CD14-positive monocyte (primary cell): ENCODE measurements at regions not wholly inside any gene's neighbourhood (a gene's known extent, or its start where the extent isn't known, plus 50 kb on each side); places are given as distances from the start of the nearest gene placed in this dataset.

Experiments used
- DNase-seq, 3 donors: peaks; one replicate each; pipeline ENCODE4 v3.0.0-alpha.2; 2011 to 2022
- H2AFZ ChIP-seq: 2 replicates; pipeline ENCODE4 v1.6.0; 2012; ENCODE audit warnings: mild to moderate bottlenecking, low read depth, low read length, inconsistent platforms; ENCODE audit not compliant: insufficient read depth, poor library complexity, severe bottlenecking
- H3K27ac ChIP-seq, 2 donors: 1 replicate in 1 of 2; 2 replicates in 1 of 2; pipeline ENCODE4 v1.5.1; 2012 to 2013; ENCODE audit warnings: low read length in 2 of 2, control low read depth in 1 of 2, inconsistent platforms in 1 of 2, low read depth in 1 of 2, mild to moderate bottlenecking in 1 of 2
- H3K27me3 ChIP-seq, 2 donors: one replicate each; pipeline versions ENCODE4 v1.6.0 to v1.6.1; 2011 to 2013; ENCODE audit warnings: low read length in 2 of 2; ENCODE audit not compliant: control insufficient read depth in 2 of 2, insufficient read depth in 2 of 2
- H3K36me3 ChIP-seq, 2 donors: replicated peaks in 1 of 2; 1 replicate in 1 of 2; 2 replicates in 1 of 2; pipeline versions ENCODE4 v1.5.1 to v1.6.1; 2012 to 2013; ENCODE audit warnings: low read length in 2 of 2, control low read depth in 1 of 2, inconsistent platforms in 1 of 2, mild to moderate bottlenecking in 1 of 2; ENCODE audit not compliant: insufficient read depth in 2 of 2, control insufficient read depth in 1 of 2
- H3K4me1 ChIP-seq, 2 donors: 1 replicate in 1 of 2; 2 replicates in 1 of 2; pipeline versions ENCODE4 v1.5.1 to v1.6.1; 2012 to 2013; ENCODE audit warnings: low read length in 2 of 2, control low read depth in 1 of 2, inconsistent platforms in 1 of 2, mild to moderate bottlenecking in 1 of 2, moderate library complexity in 1 of 2; ENCODE audit not compliant: insufficient read depth in 2 of 2, control insufficient read depth in 1 of 2
- H3K4me2 ChIP-seq: replicated peaks from 2 replicates; pipeline ENCODE3; 2012; ENCODE audit warnings: low read length, moderate library complexity, mild to moderate bottlenecking; ENCODE audit not compliant: poor library complexity, severe bottlenecking; ENCODE audit errors: extremely low read depth
- H3K4me3 ChIP-seq, 3 experiments: fragments of 200-600 bp in 1 of 3; sonication (generic) in 1 of 3; replicated peaks in 1 of 3; 1 replicate in 2 of 3; 2 replicates in 1 of 3; pipeline ENCODE4 v1.5.1; 2011 to 2013; ENCODE audit warnings: low read length in 3 of 3, mild to moderate bottlenecking in 3 of 3, control low read depth in 2 of 3, low read depth in 2 of 3, inconsistent platforms in 1 of 3, moderate library complexity in 1 of 3
- H3K79me2 ChIP-seq: 2 replicates; pipeline ENCODE4 v1.6.0; 2012; ENCODE audit warnings: mild to moderate bottlenecking, control low read depth, inconsistent platforms, low read length, moderate library complexity; ENCODE audit not compliant: insufficient read depth
- H3K9ac ChIP-seq: 2 replicates; pipeline ENCODE4 v1.6.0; 2017; ENCODE audit warnings: low read length, mild to moderate bottlenecking; ENCODE audit not compliant: insufficient read depth, poor library complexity, severe bottlenecking
- H3K9me3 ChIP-seq, 2 donors: replicated peaks in 1 of 2; 1 replicate in 1 of 2; 2 replicates in 1 of 2; pipeline versions ENCODE4 v1.5.1 to v1.6.1; 2012 to 2013; ENCODE audit warnings: low read length in 2 of 2, control low read depth in 1 of 2; ENCODE audit not compliant: control insufficient read depth in 1 of 2, insufficient read depth in 1 of 2
- H4K20me1 ChIP-seq: 2 replicates; pipeline ENCODE4 v1.6.0; 2012; ENCODE audit warnings: mild to moderate bottlenecking, low read length, control low read depth, moderate library complexity; ENCODE audit not compliant: insufficient read depth
- H3K27ac Mint-ChIP-seq, 7 donors: one replicate each; pipeline ENCODE4 v1.8.0; 2020; ENCODE audit warnings: mild to moderate bottlenecking in 7 of 7, mixed read lengths in 7 of 7, moderate library complexity in 6 of 7, inconsistent platforms in 2 of 7
- H3K27me3 Mint-ChIP-seq, 3 donors: one replicate each; pipeline ENCODE4 v1.8.0; 2021 to 2022; ENCODE audit warnings: low read depth in 3 of 3, mild to moderate bottlenecking in 3 of 3, mixed read lengths in 3 of 3, moderate library complexity in 3 of 3, inconsistent platforms in 1 of 3
- H3K36me3 Mint-ChIP-seq, 2 donors: one replicate each; pipeline ENCODE4 v1.8.0; 2020; ENCODE audit warnings: mixed read lengths in 2 of 2, inconsistent platforms in 1 of 2, mild to moderate bottlenecking in 1 of 2
- H3K4me1 Mint-ChIP-seq: one replicate; pipeline ENCODE4 v1.8.0; 2020; ENCODE audit warnings: mild to moderate bottlenecking, mixed read lengths
- H3K4me3 Mint-ChIP-seq, 2 donors: one replicate each; pipeline ENCODE4 v1.8.0; 2020; ENCODE audit warnings: mild to moderate bottlenecking in 2 of 2, mixed read lengths in 2 of 2, moderate library complexity in 1 of 2
- H3K9me3 Mint-ChIP-seq, 7 donors: one replicate each; pipeline ENCODE4 v1.8.0; 2020 to 2022; ENCODE audit warnings: mixed read lengths in 7 of 7, mild to moderate bottlenecking in 6 of 7, moderate library complexity in 6 of 7, inconsistent platforms in 2 of 7
- CTCF ChIP-seq: fragments of 200-600 bp; IDR thresholded peaks from one replicate; pipeline ENCODE4 v1.8.0; 2022; ENCODE audit warnings: antibody characterized with exemption, mild to moderate bottlenecking
- WGBS: methylation state at CpG from one replicate; pipeline ENCODE4 v1.1.5; 2013; ENCODE audit warnings: missing lambda C conversion rate; ENCODE audit not compliant: insufficient coverage; 5-methylcytosine and 5-hydroxymethylcytosine counted together
- intact Hi-C, 2 donors: fragments of 100-400 bp; cut with micrococcal nuclease; formaldehyde crosslinking; loops; one replicate each; pipeline versions ENCODE4 v1.15.0 to v1.15.1; 2023

DNA sequence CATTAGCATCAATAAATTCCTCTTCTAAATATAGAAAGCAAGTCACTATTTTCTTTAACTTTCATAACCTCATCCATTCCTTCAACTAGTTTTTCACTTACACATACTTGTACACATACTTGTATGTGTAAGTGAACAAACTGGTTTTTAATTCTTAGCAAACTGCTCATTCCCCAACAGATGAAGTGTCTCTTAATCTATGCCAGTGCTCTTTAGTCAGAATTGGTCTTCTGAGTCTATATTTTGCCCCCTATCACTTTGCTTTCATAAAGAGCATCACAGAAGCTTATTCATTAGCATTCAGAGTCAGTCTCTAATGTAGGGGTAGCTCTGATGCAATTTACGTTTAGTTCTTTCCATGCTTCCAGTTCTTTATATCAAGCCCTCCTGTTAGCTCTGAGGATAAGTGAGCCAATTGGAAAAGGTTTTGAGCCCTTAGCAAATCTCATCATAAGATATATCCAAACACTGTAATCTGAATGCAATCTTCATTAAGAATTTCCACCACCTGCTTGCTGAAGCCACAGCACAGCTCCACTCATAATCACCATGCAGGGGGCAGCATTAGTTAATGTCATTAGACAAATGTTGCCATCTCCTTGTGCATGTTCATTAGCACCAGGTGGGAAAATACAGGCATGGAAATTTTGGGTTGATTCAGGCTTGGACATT lies 178.5 kb upstream of the SLC24A2 start:
- no peaks in the 10 kb centered on the region for H3K27me3 ChIP-seq
- H3K4me2 ChIP-seq = no peak overlapping the region
- H3K9ac ChIP-seq = no peak overlapping the region
- no peaks in the 10 kb centered on the region for H4K20me1 ChIP-seq
- H3K9me3 ChIP-seq = no peaks in the 10 kb centered on the region
- H3K79me2 ChIP-seq = no peaks in the 10 kb centered on the region
- no peaks in the 10 kb centered on the region for H3K27me3 Mint-ChIP-seq
- intact Hi-C loops = no loop called here
- no peaks in the 10 kb centered on the region for H3K36me3 Mint-ChIP-seq
- no peaks in the 10 kb centered on the region for H3K4me1 Mint-ChIP-seq
- no peaks in the 10 kb centered on the region for H3K9me3 Mint-ChIP-seq
- no CpG with 5 or more reads among the region's 1 CpG for WGBS
- no peaks in the 10 kb centered on the region for H3K36me3 ChIP-seq
- no peak overlapping the region for H3K27ac Mint-ChIP-seq
- H2AFZ ChIP-seq = no peak overlapping the region
- no peaks in the 10 kb centered on the region for H3K4me1 ChIP-seq
- no peak overlapping the region for H3K4me3 Mint-ChIP-seq
- no peak overlapping the region for H3K27ac ChIP-seq
- H3K4me3 ChIP-seq = no peak overlapping the region
- no peak for TF ChIP-seq CTCF
- no peak for DNase-seq

DNA sequence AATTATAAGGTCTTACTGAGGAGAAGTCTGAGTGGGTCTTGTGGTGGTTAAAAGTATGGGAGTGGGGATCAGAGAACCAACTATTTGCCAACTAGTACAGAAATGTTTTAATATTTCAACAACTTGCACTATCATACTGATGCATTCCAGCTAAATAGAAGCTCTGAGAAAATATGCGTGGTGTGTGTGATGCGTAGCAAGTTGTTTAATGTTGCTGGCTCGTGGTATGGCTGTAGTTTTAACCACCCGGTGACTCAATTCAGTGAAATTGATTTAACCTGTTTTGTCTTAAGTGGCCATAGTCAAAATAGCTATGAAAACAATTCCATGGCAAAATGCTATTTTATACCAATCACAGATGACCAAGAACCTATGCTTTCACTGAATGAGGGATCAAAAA lies 176.5 kb upstream of the SLC24A2 start:
- WGBS = 90% methylated on average over 2 of the region's 4 CpGs
- Histone ChIP-seq H3K4me2 (no peak overlapping the region), H3K4me1 (no peaks in the 10 kb centered on the region), H3K27ac (no peak overlapping the region), H4K20me1 (no peaks in the 10 kb centered on the region), H3K9ac (no peak overlapping the region), H3K27me3 (no peaks in the 10 kb centered on the region), H3K36me3 (no peaks in the 10 kb centered on the region), H3K79me2 (no peaks in the 10 kb centered on the region), H2AFZ (no peak overlapping the region), H3K4me3 (no peak overlapping the region), H3K9me3 (no peaks in the 10 kb centered on the region)
- H3K4me3 Mint-ChIP-seq = no peak overlapping the region
- no peak for DNase-seq
- no peak for TF ChIP-seq CTCF
- H3K4me1 Mint-ChIP-seq = no peaks in the 10 kb centered on the region
- H3K36me3 Mint-ChIP-seq = no peaks in the 10 kb centered on the region
- H3K9me3 Mint-ChIP-seq = peaks cover 0 to 3% (median 1%) of the 10 kb centered on the region in 7 donors
- intact Hi-C loops = no loop called here
- H3K27me3 Mint-ChIP-seq = no peaks in the 10 kb centered on the region
- H3K27ac Mint-ChIP-seq = peak overlapping the region in 1 of 7 donors; percentile 32
